HFF-Myc (cell line): ENCODE measurements at regions not wholly inside any gene's neighbourhood (a gene's known extent, or its start where the extent isn't known, plus 50 kb on each side); places are given as distances from the start of the nearest gene placed in this dataset.
"Not testable (repeated sequence)": the region's sequence is repeated elsewhere in the genome, so short reads cannot be mapped to it uniquely, and the experiment has no call there.

Experiments used
- DNase-seq: peaks from one replicate; pipeline ENCODE4 v3.0.0-alpha.2; 2011; ENCODE audit warnings: low read depth; ENCODE audit errors: extremely low read depth
- H3K4me3 ChIP-seq: replicated peaks from 2 replicates; pipeline ENCODE4 v1.5.1; 2011; ENCODE audit warnings: low read depth, mild to moderate bottlenecking, control low read depth, low read length
- CTCF ChIP-seq: IDR thresholded peaks from 2 replicates; pipeline ENCODE4 v1.5.1; 2012; ENCODE audit warnings: mild to moderate bottlenecking, low read depth, low read length, control low read depth; ENCODE audit errors: missing control alignments

- no peak for TF ChIP-seq CTCF
- no peak overlapping the region for H3K4me3 ChIP-seq
- no peak for DNase-seq
Measured at GRCh38 chr3:87501076-87501475, 224.7 kb upstream of the POU1F1 start.

GRCh38 chr3:87498358-87499080 is 222.1 kb upstream of the POU1F1 start:
- H3K4me3 ChIP-seq: no peak overlapping the region
- no peak for TF ChIP-seq CTCF
- no peak for DNase-seq

- TF ChIP-seq CTCF: no peak
- H3K4me3 ChIP-seq: no peak overlapping the region
- DNase-seq: no peak
Measured at GRCh38 chr3:87495938-87496337, 219.6 kb upstream of the POU1F1 start.

- H3K4me3 ChIP-seq: no peak overlapping the region
- no peak for DNase-seq
- no peak for TF ChIP-seq CTCF
Measured at GRCh38 chr3:87494264-87494663, 217.9 kb upstream of the POU1F1 start.

- no peak for TF ChIP-seq CTCF
- no peak overlapping the region for H3K4me3 ChIP-seq
- no peak for DNase-seq
Measured at GRCh38 chr3:87491843-87492242, 215.5 kb upstream of the POU1F1 start.

- H3K4me3 ChIP-seq: no peak overlapping the region
- no peak for TF ChIP-seq CTCF
Measured at GRCh38 chr3:87489892-87490291, 213.5 kb upstream of the POU1F1 start.

GRCh38 chr3:87488765-87489164 is 212.4 kb upstream of the POU1F1 start:
- no peak for TF ChIP-seq CTCF
- DNase-seq: no peak
- no peak overlapping the region for H3K4me3 ChIP-seq

More at GRCh38 chr3:87489892-87490291, 213.5 kb upstream of the POU1F1 start:
- DNase-seq: no peak

- H3K4me3 ChIP-seq, DNase-seq: not testable (repeated sequence)
Measured at GRCh38 chr3:87486635-87487034, 210.3 kb upstream of the POU1F1 start.
